A549 (cell line): ENCODE measurements at regions not wholly inside any gene's neighbourhood (a gene's known extent, or its start where the extent isn't known, plus 50 kb on each side); places are given as distances from the start of the nearest gene placed in this dataset.

Experiments
- ATAC-seq, 2 experiments: fragments of 200-7000 bp in 1 of 2; fragments of >200 bp in 1 of 2; cut with Nextera tagmentation in 1 of 2; cut with Tn5 transposase in 1 of 2; 3 replicates each; pipeline versions ENCODE4 v1.8.0 to v1.9.1; 2018 to 2020; ENCODE audit warnings: mild to moderate bottlenecking in 1 of 2, moderate library complexity in 1 of 2
- CTCF ChIA-PET: fragments of 300-600 bp; sonication (Branson Sonifier 250); formaldehyde crosslinking; extraction: SDS; loops from one replicate; lab custom pipeline; 2021; ENCODE audit warnings: antibody characterized with exemption, inconsistent platforms; lab: Yijun Ruan, JAX
- POLR2A ChIA-PET: fragments of 350-600 bp; formaldehyde crosslinking; extraction: SDS; loops from one replicate; lab custom pipeline; 2021; ENCODE audit warnings: antibody characterized with exemption, inconsistent platforms; lab: Yijun Ruan, JAX
- DNase-seq, 2 experiments: peaks; one replicate each; pipeline versions ENCODE4 v3.0.0 to v3.0.0-alpha.2; 2011 to 2016; ENCODE audit warnings: low read depth in 1 of 2, low spot score in 1 of 2
- FAIRE-seq: peaks from 2 replicates; lab custom pipeline; 2011; peaks lifted over from hg19 to GRCh38; lab: Jason Lieb, UNC
- H3K27ac ChIP-seq, 2 experiments: fragments of >200 bp; sonication (Bioruptor Twin); formaldehyde crosslinking; 3 replicates each; pipeline ENCODE4 v1.5.1; 2016 to 2017
- H3K4me1 ChIP-seq: fragments of >200 bp; sonication (Bioruptor Twin); formaldehyde crosslinking; 3 replicates; pipeline ENCODE4 v1.6.1; 2016
- H3K4me2 ChIP-seq: fragments of >200 bp; sonication (Bioruptor Twin); formaldehyde crosslinking; 3 replicates; pipeline ENCODE4 v1.6.1; 2016
- H3K4me3 ChIP-seq: fragments of >200 bp; sonication (Bioruptor Twin); formaldehyde crosslinking; 3 replicates; pipeline ENCODE4 v1.5.1; 2016
- H3K9me3 ChIP-seq: fragments of >200 bp; sonication (Bioruptor Twin); formaldehyde crosslinking; 3 replicates; pipeline ENCODE4 v1.6.1; 2016
- CBX8 ChIP-seq: fragments of 200-600 bp; sonication (generic); IDR thresholded peaks from 2 replicates; pipeline ENCODE4 v1.6.1; 2016
- CTCF ChIP-seq: fragments of >200 bp; sonication (Bioruptor Twin); formaldehyde crosslinking; IDR thresholded peaks from 3 replicates; pipeline ENCODE4 v1.5.1; 2016
- EHMT2 ChIP-seq: fragments of 200-600 bp; sonication (generic); IDR thresholded peaks from 2 replicates; pipeline ENCODE4 v1.6.1; 2016; ENCODE audit warnings: antibody characterized with exemption, low read depth, mild to moderate bottlenecking, moderate library complexity
- ESRRA ChIP-seq: fragments of 150-350 bp; IDR thresholded peaks from 2 replicates; pipeline ENCODE4 v1.6.1; 2014; ENCODE audit warnings: mild to moderate bottlenecking, low read length, borderline replicate concordance
- FOSB ChIP-seq: fragments of 250-450 bp; sonication (Bioruptor Pico); IDR thresholded peaks from 2 replicates; pipeline ENCODE4 v1.5.0; 2020; ENCODE audit warnings: mild to moderate bottlenecking, moderate library complexity
- FOSL2 ChIP-seq, 2 experiments: fragments of 450-650 bp in 1 of 2; fragments of >200 bp in 1 of 2; sonication (Bioruptor Twin) in 1 of 2; formaldehyde crosslinking; IDR thresholded peaks; 2 replicates each; pipeline versions ENCODE4 v1.5.0 to v1.6.1; 2016 to 2020; ENCODE audit warnings: mild to moderate bottlenecking in 1 of 2, moderate library complexity in 1 of 2
- FOXS1 ChIP-seq: fragments of 250-450 bp; sonication (Bioruptor Pico); IDR thresholded peaks from 2 replicates; pipeline ENCODE4 v1.5.0; 2020; ENCODE audit warnings: mild to moderate bottlenecking, moderate library complexity
- GATA3 ChIP-seq: IDR thresholded peaks from 2 replicates; pipeline ENCODE4 v1.6.1; 2012; ENCODE audit warnings: borderline replicate concordance
- HES2 ChIP-seq: fragments of >200 bp; sonication (Bioruptor Twin); formaldehyde crosslinking; IDR thresholded peaks from 2 replicates; pipeline ENCODE4 v1.6.1; 2016
- JUNB ChIP-seq: fragments of >200 bp; sonication (Bioruptor Twin); formaldehyde crosslinking; IDR thresholded peaks from 2 replicates; pipeline ENCODE4 v1.6.1; 2016
- MAFK ChIP-seq: fragments of 450-650 bp; IDR thresholded peaks from 2 replicates; pipeline ENCODE4 v1.6.1; 2014; ENCODE audit not compliant: partially characterized antibody
- MAX ChIP-seq: IDR thresholded peaks from 2 replicates; pipeline ENCODE4 v1.6.1; 2012
- MAZ ChIP-seq: fragments of 150-350 bp; IDR thresholded peaks from 2 replicates; pipeline ENCODE4 v1.6.1; 2014; ENCODE audit warnings: antibody characterized with exemption, low read depth, low read length, borderline replicate concordance
- NPAS2 ChIP-seq: fragments of 250-450 bp; sonication (Bioruptor Pico); IDR thresholded peaks from 2 replicates; pipeline ENCODE4 v1.8.0; 2022; ENCODE audit warnings: mild to moderate bottlenecking, moderate library complexity, borderline replicate concordance
- POLR2A ChIP-seq: IDR thresholded peaks from 2 replicates; pipeline ENCODE4 v1.6.1; 2012; ENCODE audit warnings: mild to moderate bottlenecking, low read length
- POLR2AphosphoS2 ChIP-seq: conservative IDR thresholded peaks from 2 replicates; pipeline ENCODE4 v1.6.1; 2012; ENCODE audit warnings: low read length, improper control_type of control experiment, inconsistent platforms
- RAD21 ChIP-seq, 2 experiments: fragments of >200 bp in 1 of 2; sonication (Bioruptor Twin) in 1 of 2; formaldehyde crosslinking in 1 of 2; IDR thresholded peaks in 1 of 2; conservative IDR thresholded peaks in 1 of 2; 2 replicates in 1 of 2; 3 replicates in 1 of 2; pipeline ENCODE4 v1.6.1; 2012 to 2018; ENCODE audit warnings: inconsistent platforms in 1 of 2
- RARB ChIP-seq: fragments of 250-450 bp; sonication (Bioruptor Pico); IDR thresholded peaks from 2 replicates; pipeline ENCODE4 v1.8.0; 2021; ENCODE audit warnings: mild to moderate bottlenecking, moderate library complexity
- TP53 ChIP-seq: fragments of 250-450 bp; sonication (Bioruptor Pico); IDR thresholded peaks from 2 replicates; pipeline ENCODE4 v1.5.0; 2021; ENCODE audit warnings: mild to moderate bottlenecking, moderate library complexity
- ZFP36 ChIP-seq: fragments of 450-650 bp; IDR thresholded peaks from 2 replicates; pipeline ENCODE4 v1.6.1; 2014; ENCODE audit warnings: borderline replicate concordance; ENCODE audit not compliant: partially characterized antibody
- WGBS: methylation state at CpG from one replicate; pipeline ENCODE4 v1.1.6; 2017; ENCODE audit errors: missing lambda C conversion rate; 5-methylcytosine and 5-hydroxymethylcytosine counted together

GRCh38 chr2:171226461-171226860 lies 65.8 kb upstream of the TLK1 start:
- Histone ChIP-seq H3K4me1 (peaks cover 14% of the 10 kb centered on the region), H3K4me3 (no peak overlapping the region), H3K9me3 (peaks cover 9% of the 10 kb centered on the region; the same call in 2 of the 3 replicates), H3K27ac (0 out of 6 replicates have a peak overlapping the region, but pooled peaks of 1 of the 2 experiments have one; percentile 2), H3K4me2 (no peak overlapping the region)
- TF ChIP-seq FOSB (CRISPR knock-in tag), result no peak
- no peak for ATAC-seq
- DNase-seq, result no peak
- CTCF ChIA-PET, result no interaction called here
- no peak for FAIRE-seq
- POLR2A ChIA-PET, result no interaction called here

- no peak for TF ChIP-seq GATA3
- TF ChIP-seq NPAS2 (CRISPR knock-in tag), result no peak
- TF ChIP-seq TP53 (CRISPR knock-in tag), result no peak
- no peak for TF ChIP-seq MAFK
- TF ChIP-seq CBX8, result no peak
- no peak for TF ChIP-seq POLR2A
- no peak for TF ChIP-seq HES2
- no peak for TF ChIP-seq ZFP36
- TF ChIP-seq RARB, result no peak
- TF ChIP-seq CTCF, result no peak
- TF ChIP-seq MAZ, result no peak
- TF ChIP-seq POLR2AphosphoS2, result no peak
- CTCF ChIA-PET, result interaction anchor here (0.6 to 1.0 kb wide), 2 partner anchors 23 to 1404 kb away, joined by 3 read pairs; no protein-coding TSS in a partner anchor
- FAIRE-seq (no peak), ATAC-seq (no peak), DNase-seq (no peak)
- H3K4me3 ChIP-seq, result no peak overlapping the region
- WGBS, result 33% methylated on average over 1 of the region's 1 CpG
- 0 out of 6 replicates have a peak overlapping the region, but pooled peaks of 1 of the 2 experiments have one; percentile 2 for H3K27ac ChIP-seq
- POLR2A ChIA-PET, result no interaction called here
- H3K9me3 ChIP-seq, result peaks cover 9% of the 10 kb centered on the region; the same call in 2 of the 3 replicates
- H3K4me1 ChIP-seq, result peaks cover 14% of the 10 kb centered on the region
- H3K4me2 ChIP-seq, result peak overlapping the region; percentile 35; the same call in 2 of the 3 replicates
Measured at GRCh38 chr2:171225989-171226388, 65.3 kb upstream of the TLK1 start.

GRCh38 chr2:171225302-171225980 lies 64.7 kb upstream of the TLK1 start:
- H3K4me2 ChIP-seq, result peak overlapping the region; percentile 35
- peak in 1 of 2 experiments; percentile 79 for DNase-seq
- POLR2A ChIA-PET, result no interaction called here
- H3K4me1 ChIP-seq, result peaks cover 14% of the 10 kb centered on the region
- CTCF ChIA-PET, result interaction anchor here (0.6 to 1.0 kb wide), 2 partner anchors 24 to 1403 kb away, joined by 3 read pairs; no protein-coding TSS in a partner anchor
- no peak overlapping the region for H3K27ac ChIP-seq
- H3K4me3 ChIP-seq, result no peak overlapping the region
- ATAC-seq, result peak; percentile 99
- FAIRE-seq, result peak; percentile 39
- WGBS, result 31% methylated on average over 3 of the region's 3 CpGs
- TF ChIP-seq EHMT2 (no peak), MAFK (peak; percentile 52), JUNB (peak; percentile 57; the same call in 1 of the 2 replicates), MAX (0 out of 2 replicates have a peak, but pooled peaks have one; percentile 26), RAD21 (conservative IDR thresholded peaks at IDR 0.05 in 1 of 2, IDR thresholded peaks at IDR 0.05 in 1 of 2) (peak in 1 of 2 experiments; percentile 20; a peak in 1 of 5 replicates), FOSL2 (IDR thresholded peaks at IDR 0.05) (peak; percentile 34; the same call in 1 of the 2 replicates), FOSL2 (CRISPR knock-in tag; IDR thresholded peaks at IDR 0.05) (peak; percentile 75), ESRRA (no peak), ZFP36 (peak; percentile 56), FOXS1 (CRISPR knock-in tag) (no peak)
- peaks cover 9% of the 10 kb centered on the region; the same call in 2 of the 3 replicates for H3K9me3 ChIP-seq
